Stimulated activated CD8-positive, alpha-beta memory T cell treated with anti-CD3 and anti-CD28 coated beads, Interleukin-4, amount 100 ng/mL, for 1 hour (primary cell): ENCODE measurements at regions not wholly inside any gene's neighbourhood (a gene's known extent, or its start where the extent isn't known, plus 50 kb on each side); places are given as distances from the start of the nearest gene placed in this dataset.

Experiments used
- DNase-seq, 2 donors: peaks; one replicate each; pipeline ENCODE4 v3.0.0-alpha.2; 2020; ENCODE audit warnings: low read depth in 2 of 2, low spot score in 1 of 2

DNA sequence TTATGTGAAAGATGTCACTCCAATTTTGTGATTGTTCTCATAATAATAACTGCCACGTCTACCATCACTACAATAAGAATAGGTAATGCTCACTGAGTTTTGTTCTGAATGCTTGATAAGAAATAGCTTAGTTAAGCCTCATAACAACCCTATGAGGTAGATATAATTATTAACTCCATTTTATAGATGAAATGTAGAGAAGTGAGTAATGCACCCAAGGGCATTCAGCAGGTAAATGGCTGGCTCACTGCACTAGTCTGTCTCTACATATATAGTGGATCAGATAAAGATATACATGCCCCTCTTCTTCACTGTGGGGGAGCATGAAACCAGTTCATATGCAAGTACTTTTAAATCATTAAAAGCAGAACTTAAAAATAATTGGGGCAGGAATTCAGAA lies 65.8 kb upstream of the SLC4A4 start:
- no peak for DNase-seq

DNA sequence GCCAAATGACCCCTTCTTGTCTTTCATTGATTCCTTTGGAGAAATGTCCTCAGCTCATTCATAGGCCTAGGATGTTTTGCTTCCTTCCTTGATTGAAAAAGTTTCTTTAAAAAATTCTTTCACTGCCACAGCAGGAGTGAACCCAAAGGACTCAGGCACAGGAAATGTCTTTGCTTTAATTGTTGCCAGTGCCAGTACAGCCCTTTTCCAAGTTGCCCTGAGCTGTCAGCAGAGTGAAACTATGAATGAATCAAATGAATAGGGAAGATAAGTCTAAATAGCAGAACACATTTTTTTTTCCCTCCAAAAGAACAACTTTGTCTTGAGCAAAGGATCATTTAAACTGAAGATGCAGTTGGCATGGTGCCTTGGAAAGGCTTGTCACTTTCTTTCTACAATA lies 63.8 kb upstream of the SLC4A4 start:
- DNase-seq = no peak

DNA sequence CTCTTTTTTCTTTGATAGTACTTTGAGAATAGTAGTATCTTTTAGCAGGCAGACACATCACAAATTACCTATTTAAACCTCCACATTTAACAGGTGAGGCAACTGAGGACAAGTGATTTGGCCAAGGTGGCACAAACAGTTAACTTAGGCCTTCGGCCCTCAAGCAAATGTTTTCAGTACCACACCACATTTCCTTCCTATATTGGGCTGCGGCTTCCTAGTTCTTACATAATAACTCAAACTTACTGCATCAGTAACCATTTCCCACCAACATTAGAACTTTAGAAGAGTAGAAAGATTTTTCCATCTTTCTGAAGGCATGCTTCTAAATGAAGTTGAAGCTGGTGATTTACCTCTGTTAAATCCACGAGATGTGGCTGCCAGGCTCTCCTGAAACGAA lies 63.2 kb upstream of the SLC4A4 start:
- DNase-seq = no peak

DNA sequence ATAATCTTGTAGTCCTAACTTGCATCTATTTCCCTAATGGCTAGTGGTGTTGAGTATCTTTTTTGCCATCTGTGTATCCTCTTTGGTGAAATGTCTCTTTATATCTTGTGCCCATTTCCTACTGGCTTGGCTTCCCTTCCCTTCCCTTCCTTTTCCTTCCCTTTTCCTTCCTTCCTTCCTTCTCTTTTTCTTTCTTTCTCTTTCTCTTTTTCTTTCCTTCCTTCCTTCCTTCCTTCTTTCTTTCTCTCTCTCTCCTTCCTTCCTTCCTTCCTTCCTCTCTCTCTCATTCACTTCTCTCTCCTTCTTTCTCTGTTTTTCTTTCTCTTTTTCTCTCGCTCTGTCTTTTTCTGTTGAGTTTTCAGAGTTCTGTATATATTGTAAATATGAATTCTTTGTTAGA lies 61.5 kb upstream of the SLC4A4 start:
- no peak for DNase-seq

DNA sequence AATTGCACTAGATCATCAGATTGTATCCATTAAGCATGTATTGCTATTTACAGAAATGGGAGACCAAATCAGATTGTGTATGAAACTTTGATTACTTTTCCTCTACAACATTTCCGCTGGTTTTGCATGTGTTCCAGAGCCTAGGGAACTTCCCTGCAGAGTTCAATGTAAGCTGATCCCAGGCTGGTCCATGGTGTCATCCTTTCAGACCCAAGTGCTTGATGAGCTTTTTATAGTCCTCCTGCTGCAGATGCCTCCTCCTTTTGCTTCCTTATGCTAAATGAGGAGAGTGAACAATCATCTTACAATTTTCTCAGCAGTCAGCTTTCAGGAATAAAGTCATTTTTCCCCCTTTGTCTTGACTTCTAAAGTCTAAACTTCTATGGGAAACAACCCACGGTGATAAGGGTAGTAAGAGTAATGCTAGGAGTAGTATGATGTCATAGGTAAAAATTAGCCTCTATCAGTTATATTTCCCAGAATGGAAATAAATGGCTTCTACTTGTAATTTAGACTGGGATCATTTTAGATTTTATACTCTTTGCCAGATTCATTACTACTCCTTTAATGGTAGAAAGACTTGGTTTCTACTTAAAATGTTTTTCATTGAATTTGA lies 55.1 kb upstream of the SLC4A4 start:
- no peak for DNase-seq

- DNase-seq = no peak
Observed at GRCh38 chr4:71287305-71287704, 51.5 kb upstream of the SLC4A4 start.

DNA sequence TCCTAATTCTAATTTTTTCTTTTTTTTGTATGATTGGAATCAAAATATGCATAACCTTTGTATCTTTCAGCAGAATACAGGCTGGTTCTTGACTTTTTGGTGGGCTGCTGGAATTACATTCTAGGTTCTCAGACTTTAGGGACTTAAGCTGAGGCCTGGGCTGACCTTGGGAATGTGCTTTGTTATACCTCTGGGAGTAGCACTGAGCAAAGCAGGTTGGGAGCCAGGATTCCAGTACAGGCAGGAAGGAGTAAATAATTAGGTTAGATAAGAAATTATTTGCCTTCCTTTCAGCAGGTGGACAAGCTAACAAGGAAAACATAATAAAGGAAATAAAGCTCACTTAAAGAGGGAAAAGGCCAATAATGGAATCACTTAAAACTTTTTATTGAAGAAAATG lies 49.9 kb upstream of the SLC4A4 start:
- DNase-seq = no peak
